Cerebellar nuclear complex (tissue), 1 donor: ENCODE measurements at regions not wholly inside any gene's neighbourhood (a gene's known extent, or its start where the extent isn't known, plus 50 kb on each side); places are given as distances from the start of the nearest gene placed in this dataset.

Experiments used
- DNase-seq, 2 experiments: peaks; one replicate each; lab custom pipeline; 2025; lab: John Stamatoyannopoulos, UW

DNA sequence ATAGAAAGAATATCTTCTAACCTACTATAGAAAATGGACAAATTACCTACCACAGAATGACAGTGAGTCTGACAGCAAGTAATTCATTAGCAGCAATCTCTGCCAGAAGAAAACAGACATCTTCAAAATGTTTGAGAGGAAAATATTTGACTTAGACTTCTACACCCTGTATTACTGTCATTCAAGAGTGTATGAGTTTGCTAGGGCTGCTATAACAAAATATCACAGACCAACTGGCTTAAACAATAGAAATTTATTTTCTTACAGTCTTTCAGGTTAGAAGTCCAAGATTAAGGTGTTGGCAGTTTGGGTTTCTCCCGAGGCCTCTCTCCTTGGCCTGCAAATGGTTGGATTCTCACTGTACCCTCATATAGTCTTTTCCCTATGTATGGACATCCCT, 52.9 kb upstream of the FGGY start:
- DNase-seq = no peak

DNA sequence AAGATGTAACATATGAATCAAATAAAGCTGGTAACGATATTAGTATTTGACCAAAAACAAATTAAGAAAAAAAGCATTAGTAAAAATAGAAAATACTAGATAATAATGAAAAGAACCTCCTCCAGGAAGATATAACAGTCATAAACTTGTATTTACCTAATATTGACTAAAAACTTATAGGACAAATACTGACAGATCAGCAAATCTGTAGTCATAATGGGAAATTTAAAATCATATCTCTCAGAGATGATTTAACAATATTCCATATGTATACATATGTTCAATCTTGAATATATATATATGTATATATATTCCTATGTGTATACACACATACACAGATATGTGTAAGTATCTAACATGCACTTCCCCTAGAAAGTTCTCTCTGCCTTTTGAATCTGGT, 52.0 kb upstream of the FGGY start:
- DNase-seq = no peak
